ENCODE measurements at regions not wholly inside any gene's neighbourhood (a gene's known extent, or its start where the extent isn't known, plus 50 kb on each side); places are given as distances from the start of the nearest gene placed in this dataset.
A peak's percentile ranks its signal among the peaks of the same experiment; 100 is the strongest.

DNA sequence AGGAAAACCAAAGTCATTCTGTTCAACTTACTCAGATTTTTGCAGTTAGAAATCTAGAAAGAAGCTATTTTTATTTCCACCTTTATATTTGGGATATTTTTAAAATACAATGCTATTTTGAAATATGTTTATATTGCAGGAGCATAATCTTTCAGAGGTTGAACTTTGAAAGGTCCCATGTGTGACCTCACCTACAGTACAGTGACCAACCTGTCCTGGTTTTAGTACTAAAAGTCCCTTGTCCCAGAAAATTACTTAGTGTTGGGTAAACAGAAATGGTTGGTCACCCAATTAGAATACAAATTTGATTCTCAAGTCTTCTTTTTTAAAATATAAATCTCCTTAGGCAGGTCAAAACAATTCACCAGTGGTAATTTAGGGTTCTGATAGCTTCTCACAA is 141.6 kb upstream of the FRMD4B start:
- Histone ChIP-seq H3K4me3 (ENCODE audit: low read length) (no peak overlapping the region), H3K9ac (ENCODE audit: low read depth, low read length) (no peak overlapping the region), H3K4me2 (ENCODE audit: low read length) (no peak overlapping the region), H3K36me3 (ENCODE audit: insufficient read depth, low read length) (no peaks in the 10 kb centered on the region), H3K27me3 (ENCODE audit: control insufficient read depth, insufficient read depth, low read length) (peaks cover 25% of the 10 kb centered on the region), H3K4me1 (ENCODE audit: control insufficient read depth, insufficient read depth, low read length) (no peaks in the 10 kb centered on the region), H3K9me3 (replicated peaks; ENCODE audit: low read length) (no peaks in the 10 kb centered on the region)

DNA sequence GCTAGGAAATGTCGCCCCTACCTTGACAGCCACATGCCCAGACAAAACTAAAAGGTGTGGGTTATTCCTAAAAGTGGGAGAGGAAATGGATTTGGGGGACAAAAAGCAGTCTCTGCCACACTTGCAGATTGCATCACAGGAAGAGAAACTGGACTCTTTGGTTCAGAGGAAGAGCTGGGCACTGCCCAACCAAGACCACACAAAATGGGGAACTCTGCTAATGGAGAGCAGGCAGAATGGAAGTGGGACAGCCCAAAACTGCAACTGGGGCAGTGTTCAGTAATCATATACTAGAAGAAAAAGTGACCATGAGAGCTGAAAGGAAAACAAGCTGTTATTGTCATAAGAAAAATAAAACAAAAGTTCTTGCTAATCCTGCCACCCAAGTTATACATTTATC is 138.9 kb upstream of the FRMD4B start:
- no peak overlapping the region for H3K9ac ChIP-seq (ENCODE audit: low read depth, low read length)
- H3K27me3 ChIP-seq (ENCODE audit: control insufficient read depth, insufficient read depth, low read length): peaks cover 13% of the 10 kb centered on the region
- H3K4me2 ChIP-seq (ENCODE audit: low read length): no peak overlapping the region
- no peaks in the 10 kb centered on the region for H3K4me1 ChIP-seq (ENCODE audit: control insufficient read depth, insufficient read depth, low read length)
- no peaks in the 10 kb centered on the region for H3K36me3 ChIP-seq (ENCODE audit: insufficient read depth, low read length)
- no peaks in the 10 kb centered on the region for H3K9me3 ChIP-seq (replicated peaks; ENCODE audit: low read length)
- no peak overlapping the region for H3K4me3 ChIP-seq (ENCODE audit: low read length)

DNA sequence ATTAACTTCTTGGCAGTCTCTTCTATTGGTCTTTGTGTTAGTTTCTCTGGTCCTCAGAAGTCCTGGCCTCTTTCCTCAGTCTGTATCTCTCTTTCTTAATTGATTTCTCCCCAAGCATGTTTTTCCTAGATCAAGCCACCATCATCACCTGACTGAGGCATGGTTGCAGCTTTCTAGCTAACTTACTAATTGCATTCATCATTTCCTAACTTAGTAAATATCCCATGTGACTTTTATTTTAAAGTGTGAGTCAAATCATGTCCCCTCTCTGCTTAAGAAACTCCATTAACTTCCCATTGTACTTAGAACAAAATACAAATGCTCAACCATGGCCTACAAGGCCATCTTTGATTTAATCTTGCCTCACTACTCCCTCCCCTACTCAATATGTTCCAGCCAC is 135.4 kb upstream of the FRMD4B start:
- Histone ChIP-seq H3K9me3 (replicated peaks; ENCODE audit: low read length) (no peaks in the 10 kb centered on the region), H3K4me2 (ENCODE audit: low read length) (no peak overlapping the region), H3K27me3 (ENCODE audit: control insufficient read depth, insufficient read depth, low read length) (peaks cover 19% of the 10 kb centered on the region), H3K4me3 (ENCODE audit: low read length) (no peak overlapping the region), H3K4me1 (ENCODE audit: control insufficient read depth, insufficient read depth, low read length) (no peaks in the 10 kb centered on the region), H3K36me3 (ENCODE audit: insufficient read depth, low read length) (no peaks in the 10 kb centered on the region), H3K9ac (ENCODE audit: low read depth, low read length) (no peak overlapping the region)

- Histone ChIP-seq H3K36me3 (ENCODE audit: insufficient read depth, low read length) (no peaks in the 10 kb centered on the region), H3K9ac (ENCODE audit: low read depth, low read length) (no peak overlapping the region), H3K27me3 (ENCODE audit: control insufficient read depth, insufficient read depth, low read length) (peaks cover 2% of the 10 kb centered on the region)
Observed at GRCh38 chr3:69511361-69511760, 125.5 kb upstream of the FRMD4B start.

GRCh38 chr3:69510481-69511030 is 124.7 kb upstream of the FRMD4B start:
- Histone ChIP-seq H3K4me2 (ENCODE audit: low read length) (no peak overlapping the region), H3K27me3 (ENCODE audit: control insufficient read depth, insufficient read depth, low read length) (peaks cover 2% of the 10 kb centered on the region), H3K9ac (ENCODE audit: low read depth, low read length) (no peak overlapping the region), H3K4me1 (ENCODE audit: control insufficient read depth, insufficient read depth, low read length) (no peaks in the 10 kb centered on the region), H3K4me3 (ENCODE audit: low read length) (no peak overlapping the region), H3K36me3 (ENCODE audit: insufficient read depth, low read length) (no peaks in the 10 kb centered on the region), H3K9me3 (replicated peaks; ENCODE audit: low read length) (no peaks in the 10 kb centered on the region)

More at GRCh38 chr3:69511361-69511760, 125.5 kb upstream of the FRMD4B start:
- H3K4me1 ChIP-seq (ENCODE audit: control insufficient read depth, insufficient read depth, low read length): no peaks in the 10 kb centered on the region
- no peak overlapping the region for H3K4me3 ChIP-seq (ENCODE audit: low read length)
- no peak overlapping the region for H3K4me2 ChIP-seq (ENCODE audit: low read length)
- no peaks in the 10 kb centered on the region for H3K9me3 ChIP-seq (replicated peaks; ENCODE audit: low read length)

DNA sequence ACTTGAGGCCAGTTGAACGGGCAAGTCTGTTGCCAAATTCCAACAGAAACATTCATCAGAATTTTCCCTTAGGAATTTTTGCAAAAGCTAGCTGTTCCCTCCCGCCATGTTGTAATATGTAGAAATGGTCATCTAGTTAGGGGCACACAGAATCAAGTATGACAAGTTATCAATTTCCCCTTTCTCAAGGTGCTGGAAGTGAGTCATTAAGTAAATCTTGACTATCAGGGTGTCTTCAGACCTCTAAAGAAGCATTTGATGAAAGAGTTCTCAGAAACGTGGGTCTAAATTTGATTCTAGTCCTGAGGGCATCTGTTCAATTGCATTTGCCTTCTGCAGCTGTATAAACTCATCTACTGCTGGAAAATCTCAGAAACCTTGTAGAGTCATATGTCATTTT is 123.4 kb upstream of the FRMD4B start:
- Histone ChIP-seq H3K9me3 (replicated peaks; ENCODE audit: low read length) (no peaks in the 10 kb centered on the region), H3K27me3 (ENCODE audit: control insufficient read depth, insufficient read depth, low read length) (peaks cover 2% of the 10 kb centered on the region), H3K36me3 (ENCODE audit: insufficient read depth, low read length) (no peaks in the 10 kb centered on the region), H3K4me1 (ENCODE audit: control insufficient read depth, insufficient read depth, low read length) (peaks cover 6% of the 10 kb centered on the region), H3K9ac (ENCODE audit: low read depth, low read length) (no peak overlapping the region), H3K4me3 (ENCODE audit: low read length) (no peak overlapping the region), H3K4me2 (ENCODE audit: low read length) (no peak overlapping the region)

GRCh38 chr3:69505770-69506407 is 120.0 kb upstream of the FRMD4B start:
- no peak overlapping the region for H3K4me2 ChIP-seq (ENCODE audit: low read length)
- no peak overlapping the region for H3K4me3 ChIP-seq (ENCODE audit: low read length)
- no peaks in the 10 kb centered on the region for H3K9me3 ChIP-seq (replicated peaks; ENCODE audit: low read length)
- H3K27me3 ChIP-seq (ENCODE audit: control insufficient read depth, insufficient read depth, low read length): no peaks in the 10 kb centered on the region
- no peaks in the 10 kb centered on the region for H3K36me3 ChIP-seq (ENCODE audit: insufficient read depth, low read length)
- H3K4me1 ChIP-seq (ENCODE audit: control insufficient read depth, insufficient read depth, low read length): peaks cover 14% of the 10 kb centered on the region
- H3K9ac ChIP-seq (ENCODE audit: low read depth, low read length): no peak overlapping the region

DNA sequence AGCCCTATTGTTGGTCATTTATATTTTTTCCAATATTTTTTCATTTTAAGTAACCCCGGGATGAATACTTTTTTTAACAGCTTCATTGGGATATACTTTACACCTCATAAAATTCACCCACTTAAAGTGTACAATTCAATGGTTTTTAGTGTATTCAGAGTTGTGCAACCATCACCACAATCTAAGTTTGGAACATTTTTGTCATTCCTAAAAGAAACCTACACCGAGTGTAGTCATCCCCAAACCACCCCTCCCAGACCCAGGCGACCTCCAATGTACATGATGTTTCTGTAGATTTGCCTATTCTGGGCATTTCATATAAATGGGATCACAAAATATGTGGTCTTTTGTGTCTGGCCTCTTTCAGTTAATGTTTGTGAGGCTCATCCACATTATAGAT is 118.3 kb upstream of the FRMD4B start:
- Histone ChIP-seq H3K4me3 (ENCODE audit: low read length) (no peak overlapping the region), H3K27me3 (ENCODE audit: control insufficient read depth, insufficient read depth, low read length) (no peaks in the 10 kb centered on the region), H3K9me3 (replicated peaks; ENCODE audit: low read length) (no peaks in the 10 kb centered on the region), H3K36me3 (ENCODE audit: insufficient read depth, low read length) (no peaks in the 10 kb centered on the region), H3K4me2 (ENCODE audit: low read length) (peak overlapping the region; percentile 6), H3K4me1 (ENCODE audit: control insufficient read depth, insufficient read depth, low read length) (peaks cover 25% of the 10 kb centered on the region), H3K9ac (ENCODE audit: low read depth, low read length) (no peak overlapping the region)

DNA sequence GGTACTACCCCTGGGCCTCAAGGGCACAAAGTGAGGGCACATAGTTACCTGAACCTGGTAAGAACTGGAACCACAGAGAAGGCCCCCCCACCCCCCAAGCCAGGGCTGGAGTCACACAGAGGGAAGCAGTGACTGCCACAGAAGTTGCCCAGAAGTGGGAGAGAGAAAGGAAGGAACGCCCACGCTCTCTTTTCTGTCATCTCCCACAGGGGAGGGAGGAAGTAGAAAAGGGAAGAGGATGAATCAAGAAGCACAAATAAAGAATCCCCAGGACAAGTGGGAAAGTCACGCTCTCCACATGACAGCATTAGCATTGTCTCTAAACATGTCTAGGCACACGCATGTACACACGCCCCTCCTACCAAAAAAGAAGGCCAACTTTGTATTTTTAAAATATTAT is 114.7 kb upstream of the FRMD4B start:
- Histone ChIP-seq H3K27me3 (ENCODE audit: control insufficient read depth, insufficient read depth, low read length) (peaks cover 10% of the 10 kb centered on the region), H3K9me3 (replicated peaks; ENCODE audit: low read length) (no peaks in the 10 kb centered on the region), H3K36me3 (ENCODE audit: insufficient read depth, low read length) (no peaks in the 10 kb centered on the region), H3K4me3 (ENCODE audit: low read length) (no peak overlapping the region), H3K4me2 (ENCODE audit: low read length) (no peak overlapping the region), H3K4me1 (ENCODE audit: control insufficient read depth, insufficient read depth, low read length) (peaks cover 25% of the 10 kb centered on the region), H3K9ac (ENCODE audit: low read depth, low read length) (no peak overlapping the region)

GRCh38 chr3:69499899-69500421 is 114.1 kb upstream of the FRMD4B start:
- Histone ChIP-seq H3K4me2 (ENCODE audit: low read length) (no peak overlapping the region), H3K27me3 (ENCODE audit: control insufficient read depth, insufficient read depth, low read length) (peaks cover 16% of the 10 kb centered on the region), H3K9me3 (replicated peaks; ENCODE audit: low read length) (no peaks in the 10 kb centered on the region), H3K9ac (ENCODE audit: low read depth, low read length) (no peak overlapping the region), H3K36me3 (ENCODE audit: insufficient read depth, low read length) (no peaks in the 10 kb centered on the region), H3K4me3 (ENCODE audit: low read length) (no peak overlapping the region), H3K4me1 (ENCODE audit: control insufficient read depth, insufficient read depth, low read length) (peaks cover 25% of the 10 kb centered on the region)

DNA sequence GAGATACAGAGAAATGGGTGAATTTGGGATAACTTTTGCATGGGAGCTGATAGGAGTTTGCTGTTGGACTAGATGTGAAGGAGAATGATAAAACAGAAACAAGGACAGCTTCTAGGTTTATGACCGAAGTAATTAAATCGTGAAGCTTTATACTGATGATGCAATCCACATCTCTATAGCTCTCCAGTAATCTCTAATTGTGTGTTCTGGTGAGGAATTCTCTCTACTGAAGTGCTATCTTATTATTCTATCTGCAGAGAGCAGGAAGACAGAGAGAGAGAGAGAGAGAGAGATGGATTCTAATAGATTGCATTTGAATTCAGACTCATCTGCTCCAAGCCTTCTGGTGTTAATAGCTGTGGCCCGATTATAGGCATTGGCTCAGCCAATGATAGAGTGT is 113.5 kb upstream of the FRMD4B start:
- no peak overlapping the region for H3K4me2 ChIP-seq (ENCODE audit: low read length)
- no peaks in the 10 kb centered on the region for H3K9me3 ChIP-seq (replicated peaks; ENCODE audit: low read length)
- peaks cover 18% of the 10 kb centered on the region for H3K27me3 ChIP-seq (ENCODE audit: control insufficient read depth, insufficient read depth, low read length)
- H3K36me3 ChIP-seq (ENCODE audit: insufficient read depth, low read length): no peaks in the 10 kb centered on the region
- no peak overlapping the region for H3K4me3 ChIP-seq (ENCODE audit: low read length)
- H3K4me1 ChIP-seq (ENCODE audit: control insufficient read depth, insufficient read depth, low read length): peaks cover 20% of the 10 kb centered on the region
- no peak overlapping the region for H3K9ac ChIP-seq (ENCODE audit: low read depth, low read length)

GRCh38 chr3:69496856-69497255 is 111.0 kb upstream of the FRMD4B start:
- H3K9ac ChIP-seq (ENCODE audit: low read depth, low read length): no peak overlapping the region
- H3K4me3 ChIP-seq (ENCODE audit: low read length): no peak overlapping the region
- no peaks in the 10 kb centered on the region for H3K9me3 ChIP-seq (replicated peaks; ENCODE audit: low read length)
- H3K4me1 ChIP-seq (ENCODE audit: control insufficient read depth, insufficient read depth, low read length): peaks cover 11% of the 10 kb centered on the region
- H3K4me2 ChIP-seq (ENCODE audit: low read length): no peak overlapping the region
- H3K27me3 ChIP-seq (ENCODE audit: control insufficient read depth, insufficient read depth, low read length): peaks cover 18% of the 10 kb centered on the region
- no peaks in the 10 kb centered on the region for H3K36me3 ChIP-seq (ENCODE audit: insufficient read depth, low read length)
